Brain microvascular endothelial cell (primary cell): ENCODE measurements at regions not wholly inside any gene's neighbourhood (a gene's known extent, or its start where the extent isn't known, plus 50 kb on each side); places are given as distances from the start of the nearest gene placed in this dataset.

Source experiments
- DNase-seq: peaks from one replicate; pipeline ENCODE4 v3.0.0-alpha.2; 2020
- H3K27ac ChIP-seq: fragments of 250-450 bp; sonication (Bioruptor Pico); 2 replicates; pipeline ENCODE4 v1.5.1; 2020; ENCODE audit warnings: mild to moderate bottlenecking, moderate library complexity
- H3K27me3 ChIP-seq: fragments of 250-450 bp; sonication (Bioruptor Pico); replicated peaks from 2 replicates; pipeline ENCODE4 v1.5.1; 2020; ENCODE audit warnings: mild to moderate bottlenecking
- H3K36me3 ChIP-seq: fragments of 250-450 bp; sonication (Bioruptor Pico); replicated peaks from 2 replicates; pipeline ENCODE4 v1.5.1; 2020; ENCODE audit warnings: mild to moderate bottlenecking
- H3K4me3 ChIP-seq: 2 replicates; pipeline ENCODE4 v1.5.1; 2011; ENCODE audit warnings: low read depth, mild to moderate bottlenecking, control low read depth, low read length, moderate library complexity
- in situ Hi-C: cut with HindIII; loops from 2 replicates; pipeline ENCODE4 v1.10.0; 2017; ENCODE audit warnings: low sequenced_read_pairs, low pct_ligation_motif_present
- TF ChIP-seq, protein P1 (sequence below): IDR thresholded peaks from 2 replicates; pipeline ENCODE4 v1.5.1; 2011; ENCODE audit warnings: low read depth, mild to moderate bottlenecking, moderate library complexity, low read length, control low read depth, inconsistent platforms; ENCODE audit errors: missing control alignments

DNA sequence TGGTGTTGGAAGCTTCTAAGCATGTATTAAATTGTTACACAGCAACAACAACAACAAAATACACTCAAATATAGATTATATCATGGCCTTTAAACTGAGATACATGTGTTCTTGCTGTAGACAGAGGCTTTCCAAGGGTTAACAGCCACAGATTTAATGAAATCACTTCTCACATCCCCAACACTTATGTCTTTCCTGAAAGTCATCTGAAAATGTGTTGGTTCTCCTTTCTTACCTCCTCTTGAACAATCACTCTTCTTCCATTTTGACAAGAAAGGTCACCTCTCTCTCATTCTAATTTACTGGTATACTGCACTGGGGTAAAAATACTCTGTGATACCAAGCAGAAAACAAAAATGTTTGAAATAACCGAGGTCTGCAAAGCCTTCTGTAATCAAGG is 507.3 kb upstream of the KCNMB2 start:
- TF ChIP-seq, protein P1, sequence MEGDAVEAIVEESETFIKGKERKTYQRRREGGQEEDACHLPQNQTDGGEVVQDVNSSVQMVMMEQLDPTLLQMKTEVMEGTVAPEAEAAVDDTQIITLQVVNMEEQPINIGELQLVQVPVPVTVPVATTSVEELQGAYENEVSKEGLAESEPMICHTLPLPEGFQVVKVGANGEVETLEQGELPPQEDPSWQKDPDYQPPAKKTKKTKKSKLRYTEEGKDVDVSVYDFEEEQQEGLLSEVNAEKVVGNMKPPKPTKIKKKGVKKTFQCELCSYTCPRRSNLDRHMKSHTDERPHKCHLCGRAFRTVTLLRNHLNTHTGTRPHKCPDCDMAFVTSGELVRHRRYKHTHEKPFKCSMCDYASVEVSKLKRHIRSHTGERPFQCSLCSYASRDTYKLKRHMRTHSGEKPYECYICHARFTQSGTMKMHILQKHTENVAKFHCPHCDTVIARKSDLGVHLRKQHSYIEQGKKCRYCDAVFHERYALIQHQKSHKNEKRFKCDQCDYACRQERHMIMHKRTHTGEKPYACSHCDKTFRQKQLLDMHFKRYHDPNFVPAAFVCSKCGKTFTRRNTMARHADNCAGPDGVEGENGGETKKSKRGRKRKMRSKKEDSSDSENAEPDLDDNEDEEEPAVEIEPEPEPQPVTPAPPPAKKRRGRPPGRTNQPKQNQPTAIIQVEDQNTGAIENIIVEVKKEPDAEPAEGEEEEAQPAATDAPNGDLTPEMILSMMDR, result no peak

DNA sequence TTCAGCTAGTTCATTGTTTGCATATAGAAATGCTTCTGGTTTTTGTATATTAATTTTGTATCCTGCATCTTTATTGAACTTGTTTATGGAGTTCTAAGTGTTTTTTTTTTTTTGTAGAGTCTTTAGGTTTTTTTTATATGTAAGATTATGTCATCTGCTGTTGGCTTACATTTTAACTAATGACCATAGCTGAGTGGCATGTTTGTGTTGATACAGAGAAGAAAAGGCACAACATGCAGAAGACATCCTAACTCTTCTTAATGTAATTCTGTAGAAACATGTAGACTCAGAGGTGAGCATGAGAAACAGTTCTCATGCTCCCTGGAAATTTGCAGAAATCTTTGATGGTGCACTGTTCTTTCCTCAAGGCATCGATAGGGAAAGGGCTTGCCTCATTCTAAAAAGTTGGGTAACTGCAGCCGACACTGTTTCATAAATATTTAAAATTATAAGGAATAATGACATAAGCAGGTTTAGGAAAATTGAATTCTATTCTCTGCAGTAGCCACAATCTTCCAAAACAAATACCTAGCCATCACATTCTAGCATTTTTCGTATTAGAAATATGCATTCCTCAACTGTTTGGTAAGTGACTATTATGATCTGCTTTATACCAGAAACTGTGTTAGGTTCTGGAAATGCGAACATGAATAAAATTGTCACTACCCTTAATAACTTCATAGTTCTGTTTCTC is 499.6 kb upstream of the KCNMB2 start:
- H3K27ac ChIP-seq, result no peak overlapping the region
- H3K4me3 ChIP-seq, result no peak overlapping the region
- H3K36me3 ChIP-seq, result no peaks in the 10 kb centered on the region
- TF ChIP-seq, protein P1, result no peak
- in situ Hi-C loops, result no loop called here
- no peak for DNase-seq
- H3K27me3 ChIP-seq, result no peaks in the 10 kb centered on the region

More for the DNA sequence above, 507.3 kb upstream of the KCNMB2 start:
- Histone ChIP-seq H3K27ac (no peak overlapping the region), H3K4me3 (no peak overlapping the region), H3K27me3 (no peaks in the 10 kb centered on the region), H3K36me3 (no peaks in the 10 kb centered on the region)
- in situ Hi-C loops, result no loop called here
- DNase-seq, result no peak

DNA sequence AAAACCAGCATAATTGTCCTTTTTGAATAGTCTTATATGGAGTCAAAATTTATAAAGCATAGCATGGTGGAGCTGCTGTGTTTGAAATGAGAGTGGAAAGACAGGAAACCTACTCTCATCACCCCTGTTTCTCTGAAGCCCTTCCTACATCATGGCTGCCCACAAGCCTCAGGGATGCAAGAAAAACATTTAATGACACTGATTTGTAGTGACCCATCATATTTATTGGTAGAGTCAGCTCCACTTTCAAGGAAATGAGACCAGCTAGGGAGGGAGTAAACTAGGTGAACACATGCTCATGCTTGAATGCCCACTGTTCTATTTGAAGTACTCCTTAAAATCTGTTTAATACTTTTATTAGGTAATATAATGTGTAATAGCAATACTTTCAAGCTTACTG is 494.3 kb upstream of the KCNMB2 start:
- Histone ChIP-seq H3K27me3 (no peaks in the 10 kb centered on the region), H3K4me3 (no peak overlapping the region), H3K36me3 (no peaks in the 10 kb centered on the region), H3K27ac (no peak overlapping the region)
- DNase-seq, result no peak
- TF ChIP-seq, protein P1, result no peak
- in situ Hi-C loops, result no loop called here

DNA sequence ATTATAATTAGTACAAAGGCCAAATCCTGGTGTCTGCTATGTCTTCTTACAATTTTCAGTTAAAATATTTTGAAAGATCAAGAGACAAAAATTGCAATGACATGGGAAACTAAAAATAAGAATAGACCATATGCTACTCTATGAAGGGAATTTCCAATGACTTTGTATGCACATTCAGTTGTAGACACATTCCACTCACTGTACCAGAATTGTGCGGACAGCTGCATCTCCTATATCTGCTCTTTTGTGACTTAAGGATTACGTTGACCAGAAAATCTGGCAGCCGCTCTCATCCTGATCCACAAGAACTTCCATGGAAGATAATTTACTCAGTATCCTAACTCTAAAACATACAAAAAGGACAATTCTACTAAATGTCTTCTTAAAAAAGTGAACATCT is 493.9 kb upstream of the KCNMB2 start:
- Histone ChIP-seq H3K36me3 (no peaks in the 10 kb centered on the region), H3K4me3 (no peak overlapping the region), H3K27ac (no peak overlapping the region), H3K27me3 (no peaks in the 10 kb centered on the region)
- no peak for DNase-seq
- TF ChIP-seq, protein P1, result no peak
- in situ Hi-C loops, result no loop called here

DNA sequence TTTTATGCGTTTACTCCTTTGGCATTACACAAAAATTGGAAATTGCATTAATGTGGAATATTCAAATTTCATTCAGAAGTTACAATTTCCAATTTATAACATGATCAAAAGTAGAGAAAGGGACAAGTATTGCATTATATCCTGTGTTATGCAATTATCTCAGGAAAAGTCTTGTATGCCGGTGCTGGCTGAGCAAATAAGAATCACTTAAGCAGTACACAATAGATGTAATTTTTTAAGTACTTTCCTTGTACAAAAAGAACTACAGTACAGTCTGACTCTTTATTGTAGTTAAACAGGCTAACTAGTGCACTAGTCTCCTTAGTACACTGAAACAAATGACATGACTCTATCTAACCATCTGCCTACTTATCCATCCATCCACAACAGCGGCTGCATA is 493.2 kb upstream of the KCNMB2 start:
- DNase-seq, result no peak

More for the DNA sequence above, 493.2 kb upstream of the KCNMB2 start:
- H3K36me3 ChIP-seq, result no peaks in the 10 kb centered on the region
- no peaks in the 10 kb centered on the region for H3K27me3 ChIP-seq
- no peak overlapping the region for H3K27ac ChIP-seq
- in situ Hi-C loops, result no loop called here
- TF ChIP-seq, protein P1, result no peak
- no peak overlapping the region for H3K4me3 ChIP-seq
